PFSK-1 (cell line): ENCODE measurements at regions not wholly inside any gene's neighbourhood (a gene's known extent, or its start where the extent isn't known, plus 50 kb on each side); places are given as distances from the start of the nearest gene placed in this dataset.

Source experiments
- POLR2AphosphoS5 ChIP-seq: IDR thresholded peaks from 2 replicates; pipeline ENCODE4 v1.6.1; 2012; ENCODE audit warnings: low read depth, mild to moderate bottlenecking, control low read depth, low read length, moderate library complexity
- REST ChIP-seq, 2 experiments: IDR thresholded peaks; 2 replicates each; pipeline versions ENCODE4 v1.6.1 to v1.8.0; 2011 to 2012; ENCODE audit warnings: low read depth in 2 of 2, low read length in 2 of 2, control low read depth in 1 of 2, inconsistent platforms in 1 of 2, mild to moderate bottlenecking in 1 of 2, moderate library complexity in 1 of 2; ENCODE audit not compliant: insufficient read depth in 1 of 2
- SIN3A ChIP-seq: IDR thresholded peaks from 2 replicates; pipeline ENCODE4 v1.6.1; 2012; ENCODE audit warnings: mild to moderate bottlenecking, low read length, moderate library complexity, borderline replicate concordance; ENCODE audit not compliant: insufficient read depth
- TAF1 ChIP-seq: IDR thresholded peaks from 2 replicates; pipeline ENCODE4 v1.6.1; 2012; ENCODE audit warnings: low read length, control low read depth, borderline replicate concordance; ENCODE audit not compliant: insufficient read depth

GRCh38 chr2:57199663-57200062 is 846.9 kb upstream of the VRK2 start:
- TF ChIP-seq REST (IDR thresholded peaks at IDR 0.05; ENCODE audit: insufficient read depth in 1 of 2, low read depth in 2 of 2, low read length in 2 of 2) (no peak), POLR2AphosphoS5 (no peak), SIN3A (no peak), TAF1 (no peak)
